HL-60 (cell line): ENCODE measurements at regions not wholly inside any gene's neighbourhood (a gene's known extent, or its start where the extent isn't known, plus 50 kb on each side); places are given as distances from the start of the nearest gene placed in this dataset.

Source experiments
- DNase-seq, 2 experiments: peaks; one replicate each; pipeline ENCODE4 v3.0.0-alpha.2; 2010 to 2020; ENCODE audit warnings: low read depth in 1 of 2, low spot score in 1 of 2
- H3K27ac ChIP-seq: fragments of 250-450 bp; sonication (Bioruptor Pico); replicated peaks from 2 replicates; pipeline ENCODE4 v1.5.1; 2020; ENCODE audit warnings: mild to moderate bottlenecking, moderate library complexity
- H3K27me3 ChIP-seq: fragments of 250-450 bp; sonication (Bioruptor Pico); 2 replicates; pipeline ENCODE4 v1.5.1; 2021; ENCODE audit warnings: mild to moderate bottlenecking, moderate library complexity; ENCODE audit not compliant: insufficient read depth, poor library complexity, severe bottlenecking
- H3K4me3 ChIP-seq: replicated peaks from 2 replicates; pipeline ENCODE4 v1.5.1; 2011; ENCODE audit warnings: mild to moderate bottlenecking, control low read depth, low read length; ENCODE audit not compliant: insufficient read depth
- GABPA ChIP-seq: IDR thresholded peaks from 2 replicates; pipeline ENCODE4 v1.6.1; 2012; ENCODE audit warnings: low read depth
- POLR2AphosphoS5 ChIP-seq: IDR thresholded peaks from 2 replicates; pipeline ENCODE4 v1.6.1; 2012; ENCODE audit warnings: low read depth
- SPI1 ChIP-seq: IDR thresholded peaks from 2 replicates; pipeline ENCODE4 v1.6.1; 2012; ENCODE audit warnings: low read depth, mild to moderate bottlenecking, borderline replicate concordance
- TF ChIP-seq, protein P1 (sequence below): IDR thresholded peaks from 2 replicates; pipeline ENCODE4 v1.6.1; 2012; ENCODE audit warnings: low read depth; ENCODE audit not compliant: insufficient replicate concordance
- TF ChIP-seq, protein P2 (sequence below): IDR thresholded peaks from one replicate; pipeline ENCODE4 v1.5.1; 2011; ENCODE audit warnings: low read length, control low read depth, inconsistent platforms; ENCODE audit not compliant: insufficient read depth

DNA sequence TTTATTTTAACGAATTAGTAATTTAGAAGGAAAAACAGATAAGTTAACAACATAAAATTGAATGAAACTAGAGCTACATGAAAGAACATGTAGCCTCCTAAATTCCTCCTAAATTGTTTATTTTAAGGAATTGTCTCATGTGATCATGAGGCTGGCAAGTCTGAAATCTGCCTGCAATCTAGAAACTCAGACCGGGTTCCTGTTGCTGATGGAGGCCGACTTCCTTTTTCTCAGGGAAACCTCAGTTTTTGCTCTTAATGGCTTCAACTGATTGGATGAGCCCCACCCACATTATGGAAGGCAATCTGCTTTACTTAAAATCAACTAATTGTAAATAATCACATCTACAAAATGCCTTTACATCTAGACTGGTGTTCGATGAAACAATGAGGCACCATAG, 205.0 kb upstream of the ADRA1D start:
- no peak overlapping the region for H3K27ac ChIP-seq
- peak; percentile 27; the same call in 1 of the 2 replicates for TF ChIP-seq SPI1
- TF ChIP-seq, protein P1, sequence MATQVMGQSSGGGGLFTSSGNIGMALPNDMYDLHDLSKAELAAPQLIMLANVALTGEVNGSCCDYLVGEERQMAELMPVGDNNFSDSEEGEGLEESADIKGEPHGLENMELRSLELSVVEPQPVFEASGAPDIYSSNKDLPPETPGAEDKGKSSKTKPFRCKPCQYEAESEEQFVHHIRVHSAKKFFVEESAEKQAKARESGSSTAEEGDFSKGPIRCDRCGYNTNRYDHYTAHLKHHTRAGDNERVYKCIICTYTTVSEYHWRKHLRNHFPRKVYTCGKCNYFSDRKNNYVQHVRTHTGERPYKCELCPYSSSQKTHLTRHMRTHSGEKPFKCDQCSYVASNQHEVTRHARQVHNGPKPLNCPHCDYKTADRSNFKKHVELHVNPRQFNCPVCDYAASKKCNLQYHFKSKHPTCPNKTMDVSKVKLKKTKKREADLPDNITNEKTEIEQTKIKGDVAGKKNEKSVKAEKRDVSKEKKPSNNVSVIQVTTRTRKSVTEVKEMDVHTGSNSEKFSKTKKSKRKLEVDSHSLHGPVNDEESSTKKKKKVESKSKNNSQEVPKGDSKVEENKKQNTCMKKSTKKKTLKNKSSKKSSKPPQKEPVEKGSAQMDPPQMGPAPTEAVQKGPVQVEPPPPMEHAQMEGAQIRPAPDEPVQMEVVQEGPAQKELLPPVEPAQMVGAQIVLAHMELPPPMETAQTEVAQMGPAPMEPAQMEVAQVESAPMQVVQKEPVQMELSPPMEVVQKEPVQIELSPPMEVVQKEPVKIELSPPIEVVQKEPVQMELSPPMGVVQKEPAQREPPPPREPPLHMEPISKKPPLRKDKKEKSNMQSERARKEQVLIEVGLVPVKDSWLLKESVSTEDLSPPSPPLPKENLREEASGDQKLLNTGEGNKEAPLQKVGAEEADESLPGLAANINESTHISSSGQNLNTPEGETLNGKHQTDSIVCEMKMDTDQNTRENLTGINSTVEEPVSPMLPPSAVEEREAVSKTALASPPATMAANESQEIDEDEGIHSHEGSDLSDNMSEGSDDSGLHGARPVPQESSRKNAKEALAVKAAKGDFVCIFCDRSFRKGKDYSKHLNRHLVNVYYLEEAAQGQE = no peak
- no peak overlapping the region for H3K4me3 ChIP-seq
- DNase-seq = no peak
- no peaks in the 10 kb centered on the region for H3K27me3 ChIP-seq

DNA sequence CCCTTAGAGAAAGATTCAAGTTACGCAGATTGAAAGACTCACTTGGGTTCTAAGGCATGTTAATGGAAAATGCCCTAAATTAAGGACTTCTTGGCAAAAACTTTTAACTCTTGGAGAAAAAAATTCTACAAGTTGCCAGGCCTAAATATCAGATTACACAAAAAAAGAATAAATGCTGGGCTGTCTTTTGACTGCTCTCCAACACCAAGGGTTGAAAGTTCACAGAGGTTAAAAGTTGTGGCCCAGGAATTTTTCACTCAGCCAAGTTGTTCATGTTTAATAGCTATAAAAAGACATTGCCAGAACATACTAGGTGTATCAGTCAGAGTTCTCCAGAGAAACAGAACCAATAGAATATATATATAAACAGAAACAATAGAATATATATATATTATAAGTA, 204.3 kb upstream of the ADRA1D start:
- Histone ChIP-seq H3K4me3 (no peak overlapping the region), H3K27me3 (no peaks in the 10 kb centered on the region), H3K27ac (no peak overlapping the region)
- DNase-seq = no peak
- TF ChIP-seq, protein P1 = no peak
- TF ChIP-seq, protein P2, sequence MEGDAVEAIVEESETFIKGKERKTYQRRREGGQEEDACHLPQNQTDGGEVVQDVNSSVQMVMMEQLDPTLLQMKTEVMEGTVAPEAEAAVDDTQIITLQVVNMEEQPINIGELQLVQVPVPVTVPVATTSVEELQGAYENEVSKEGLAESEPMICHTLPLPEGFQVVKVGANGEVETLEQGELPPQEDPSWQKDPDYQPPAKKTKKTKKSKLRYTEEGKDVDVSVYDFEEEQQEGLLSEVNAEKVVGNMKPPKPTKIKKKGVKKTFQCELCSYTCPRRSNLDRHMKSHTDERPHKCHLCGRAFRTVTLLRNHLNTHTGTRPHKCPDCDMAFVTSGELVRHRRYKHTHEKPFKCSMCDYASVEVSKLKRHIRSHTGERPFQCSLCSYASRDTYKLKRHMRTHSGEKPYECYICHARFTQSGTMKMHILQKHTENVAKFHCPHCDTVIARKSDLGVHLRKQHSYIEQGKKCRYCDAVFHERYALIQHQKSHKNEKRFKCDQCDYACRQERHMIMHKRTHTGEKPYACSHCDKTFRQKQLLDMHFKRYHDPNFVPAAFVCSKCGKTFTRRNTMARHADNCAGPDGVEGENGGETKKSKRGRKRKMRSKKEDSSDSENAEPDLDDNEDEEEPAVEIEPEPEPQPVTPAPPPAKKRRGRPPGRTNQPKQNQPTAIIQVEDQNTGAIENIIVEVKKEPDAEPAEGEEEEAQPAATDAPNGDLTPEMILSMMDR = no peak
- TF ChIP-seq GABPA (no peak), SPI1 (no peak), POLR2AphosphoS5 (no peak)

DNA sequence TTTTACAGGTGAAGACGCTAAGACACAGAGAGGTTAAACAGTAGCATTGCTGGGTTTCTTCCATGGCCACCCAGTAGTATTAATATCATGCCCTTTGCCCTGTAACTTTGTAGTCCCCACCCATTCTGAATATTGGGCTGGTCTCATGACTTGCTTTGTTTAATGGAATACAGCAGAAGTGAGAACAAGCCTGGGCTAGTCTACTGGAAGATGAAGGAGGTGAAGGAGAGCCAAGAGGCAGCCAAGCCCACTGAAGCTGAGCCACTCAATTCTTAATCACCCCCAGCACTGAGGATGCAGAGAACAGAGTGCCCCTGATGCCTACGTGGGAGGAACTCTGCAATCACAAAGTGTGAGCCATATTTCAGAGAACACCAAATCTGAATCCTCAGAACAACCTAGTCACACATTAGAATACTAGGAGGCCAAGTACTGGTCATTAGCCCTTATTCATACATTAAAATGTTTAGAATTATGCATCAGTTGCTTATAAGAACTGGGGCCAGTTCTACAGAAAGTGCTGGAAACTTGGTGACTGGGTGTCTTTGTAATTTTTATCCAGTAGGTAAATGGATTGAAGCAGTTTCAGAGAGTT, 202.5 kb upstream of the ADRA1D start:
- no peak overlapping the region for H3K4me3 ChIP-seq
- peaks cover 2% of the 10 kb centered on the region for H3K27me3 ChIP-seq
- DNase-seq = no peak
- TF ChIP-seq GABPA (no peak), POLR2AphosphoS5 (no peak), SPI1 (no peak)
- TF ChIP-seq, protein P2 = no peak
- TF ChIP-seq, protein P1 = no peak
- no peak overlapping the region for H3K27ac ChIP-seq
